ENCODE measurements at regions not wholly inside any gene's neighbourhood (a gene's known extent, or its start where the extent isn't known, plus 50 kb on each side); places are given as distances from the start of the nearest gene placed in this dataset.

DNA sequence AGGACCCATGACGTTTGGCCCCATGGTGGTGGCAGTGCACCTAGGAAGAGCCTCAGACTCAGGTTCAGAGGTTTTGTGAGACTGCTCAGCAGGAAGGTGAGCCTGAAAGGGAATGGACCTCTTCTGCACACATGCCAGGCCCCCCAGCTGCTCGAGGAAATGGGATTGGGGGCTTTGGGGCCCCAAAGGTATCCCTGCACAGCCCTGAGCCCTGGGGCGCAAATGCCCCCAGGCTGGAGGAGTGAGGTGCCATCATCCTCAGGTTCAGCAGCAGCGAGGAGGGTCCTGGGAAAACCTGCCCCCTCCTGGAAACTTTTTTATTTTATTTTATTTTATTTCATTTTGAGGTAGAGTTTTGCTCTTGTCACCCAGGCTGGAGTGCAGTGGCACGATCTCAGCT, 171.8 kb upstream of the MVB12B start:
- DNase-seq: no peak

DNA sequence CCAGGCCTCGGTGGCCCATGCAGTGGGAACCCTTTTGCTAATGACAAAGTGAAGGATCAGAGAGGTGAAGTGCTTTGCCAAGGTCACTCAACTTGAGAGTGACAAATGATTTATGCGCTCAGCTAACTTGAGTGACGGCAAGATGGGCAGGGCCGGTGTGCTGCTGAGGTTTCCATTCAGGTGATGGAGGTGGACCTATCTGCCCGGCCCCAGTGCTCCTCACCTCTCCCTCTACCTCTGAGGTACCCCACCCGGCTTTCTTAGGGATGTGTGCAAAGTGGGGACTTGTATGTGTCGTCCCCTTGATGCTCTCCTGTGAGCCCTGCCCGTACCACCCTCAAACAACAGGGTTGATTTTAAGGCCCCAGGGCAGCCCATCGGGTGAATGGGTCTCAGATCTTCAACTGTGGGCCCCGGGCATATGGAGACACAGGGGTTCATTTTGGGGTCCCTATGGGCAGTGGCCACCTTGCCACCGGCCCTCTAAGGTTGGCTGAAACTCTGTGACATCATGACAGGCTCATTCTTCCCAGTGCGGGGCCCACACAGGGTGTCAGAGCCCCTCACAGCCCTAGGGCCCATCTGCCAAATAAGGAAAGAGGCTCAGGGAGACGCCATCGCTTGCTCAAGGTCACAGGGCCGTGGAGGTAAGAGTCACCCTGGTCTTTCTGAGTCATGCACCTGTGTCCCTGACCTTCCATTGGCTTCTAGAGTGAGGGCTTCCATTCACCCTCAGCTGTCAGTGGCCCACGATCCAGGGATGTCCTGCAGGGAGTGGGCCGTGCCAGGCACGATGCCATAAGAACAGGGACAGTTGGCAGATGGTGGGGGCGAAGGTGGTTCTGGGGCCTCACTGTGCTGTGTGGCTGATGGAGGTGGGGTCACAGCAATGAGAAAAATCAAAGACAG, 170.6 kb upstream of the MVB12B start:
- DNase-seq: no peak

- no peak for DNase-seq
Measured at GRCh38 chr9:126156898-126157297, 169.7 kb upstream of the MVB12B start.

DNA sequence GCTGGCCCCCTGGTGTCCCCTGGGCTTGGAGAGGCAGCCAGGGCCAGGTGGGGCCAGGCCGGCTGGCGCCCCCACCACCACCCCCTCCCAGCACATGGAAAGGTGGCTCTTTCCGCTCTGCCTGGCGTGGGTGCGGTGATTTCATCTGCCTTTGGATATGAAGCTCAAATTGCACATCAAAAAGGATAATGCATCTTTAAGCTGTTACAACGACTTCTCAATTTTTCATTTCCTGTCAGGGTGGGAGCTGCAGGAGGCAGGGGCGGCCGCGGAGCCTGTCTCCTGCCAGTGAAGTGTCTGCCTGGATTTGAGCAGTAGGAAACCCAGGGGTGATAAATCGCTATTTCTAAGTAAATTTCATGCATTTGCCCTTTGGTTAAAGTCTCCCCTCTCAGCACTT, 169.2 kb upstream of the MVB12B start:
- DNase-seq: no peak

DNA sequence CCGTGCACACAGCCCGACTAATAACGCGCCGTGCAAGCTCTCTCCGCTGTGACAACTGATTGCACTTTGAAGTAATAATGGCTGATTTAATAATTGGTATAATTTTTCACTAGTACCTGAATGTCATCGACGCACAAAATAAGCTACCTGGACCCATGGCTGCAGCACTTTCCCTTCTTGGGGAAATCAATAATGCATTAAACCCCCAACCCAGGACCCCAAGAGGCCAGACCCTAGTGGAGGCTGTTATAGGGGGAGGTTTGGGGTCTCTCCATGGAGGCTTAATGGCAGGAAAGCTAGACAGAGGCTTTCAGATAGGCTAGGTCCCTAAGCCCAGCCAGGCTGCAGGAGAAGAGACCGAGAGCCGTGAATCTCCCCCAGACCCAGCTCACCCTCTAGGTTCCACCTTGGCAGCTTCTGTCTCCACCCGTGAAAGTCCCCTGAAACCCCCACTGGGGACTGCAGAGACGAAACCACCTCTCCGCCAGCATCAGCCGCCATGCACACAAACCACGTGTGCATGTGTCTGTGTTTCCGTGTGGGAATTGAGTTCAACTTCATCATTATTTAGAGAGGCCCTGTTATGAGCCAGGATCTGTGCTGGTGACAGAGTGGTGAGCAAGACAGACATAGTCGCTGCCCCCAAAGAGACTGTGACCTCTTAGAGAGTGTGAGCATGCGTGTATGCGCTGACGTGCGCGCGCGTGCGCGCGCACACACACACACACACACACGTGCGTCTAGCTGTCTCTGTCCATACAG, 168.6 kb upstream of the MVB12B start:
- no peak for DNase-seq

GRCh38 chr9:126158588-126159429, 167.8 kb upstream of the MVB12B start:
- no peak for DNase-seq

DNA sequence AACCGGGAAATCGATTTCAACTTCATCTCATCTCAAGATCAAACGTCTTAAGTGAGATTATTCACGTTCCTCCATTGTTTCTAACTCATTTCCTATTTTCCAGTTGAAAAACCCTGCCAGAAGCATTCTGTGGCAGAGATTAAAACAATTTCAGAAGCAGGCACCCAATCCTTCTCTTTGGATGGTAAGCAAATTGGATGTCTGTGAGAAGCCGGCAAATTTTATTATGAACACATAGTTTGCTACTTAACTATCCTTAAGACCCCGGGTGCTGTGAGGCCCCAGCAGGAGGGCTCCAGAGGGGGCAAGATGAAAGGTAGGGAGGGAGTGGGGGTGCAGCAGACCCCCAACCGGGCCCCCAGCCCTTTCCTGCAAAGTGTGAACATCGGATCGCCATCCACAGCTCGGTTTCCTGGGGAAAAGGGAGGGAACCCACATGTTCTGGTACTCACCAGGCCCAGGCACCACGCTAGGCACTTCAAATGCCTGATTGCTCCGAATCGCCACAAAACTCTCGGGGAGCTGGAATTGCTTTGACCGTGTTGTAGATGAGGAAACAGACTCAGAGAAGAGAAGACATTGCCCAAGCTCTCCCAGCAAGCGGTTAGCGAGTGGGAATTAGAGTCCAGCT, 167.1 kb upstream of the MVB12B start:
- DNase-seq: no peak

- no peak for DNase-seq
Measured at GRCh38 chr9:126160067-126160853, 166.4 kb upstream of the MVB12B start.

DNA sequence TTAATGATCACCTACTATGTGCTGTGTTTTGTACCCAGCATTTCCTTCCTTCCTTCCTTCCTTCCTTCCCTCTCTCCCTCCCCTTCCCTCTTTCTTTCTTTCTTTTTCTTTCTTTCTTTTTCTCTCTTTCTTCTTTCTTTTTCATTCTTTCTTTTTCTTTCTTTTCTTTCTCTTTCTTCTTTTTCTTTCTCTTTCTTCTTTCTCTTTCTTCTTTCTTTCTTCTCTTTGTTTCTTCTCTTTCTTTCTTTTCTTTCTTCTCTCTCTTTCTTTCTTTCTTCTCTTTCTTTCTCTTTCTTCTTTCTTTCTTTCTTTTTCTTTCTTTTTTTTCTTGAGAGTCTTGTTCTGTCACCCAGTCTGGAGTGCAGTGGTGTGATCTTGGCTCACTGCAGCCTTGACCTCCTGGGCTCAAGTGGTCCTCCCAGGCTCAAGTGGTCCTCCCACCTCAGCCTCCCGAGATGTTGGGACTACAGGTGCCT, 165.7 kb upstream of the MVB12B start:
- DNase-seq: no peak

- no peak for DNase-seq
Measured at GRCh38 chr9:126162611-126163381, 163.8 kb upstream of the MVB12B start.

DNA sequence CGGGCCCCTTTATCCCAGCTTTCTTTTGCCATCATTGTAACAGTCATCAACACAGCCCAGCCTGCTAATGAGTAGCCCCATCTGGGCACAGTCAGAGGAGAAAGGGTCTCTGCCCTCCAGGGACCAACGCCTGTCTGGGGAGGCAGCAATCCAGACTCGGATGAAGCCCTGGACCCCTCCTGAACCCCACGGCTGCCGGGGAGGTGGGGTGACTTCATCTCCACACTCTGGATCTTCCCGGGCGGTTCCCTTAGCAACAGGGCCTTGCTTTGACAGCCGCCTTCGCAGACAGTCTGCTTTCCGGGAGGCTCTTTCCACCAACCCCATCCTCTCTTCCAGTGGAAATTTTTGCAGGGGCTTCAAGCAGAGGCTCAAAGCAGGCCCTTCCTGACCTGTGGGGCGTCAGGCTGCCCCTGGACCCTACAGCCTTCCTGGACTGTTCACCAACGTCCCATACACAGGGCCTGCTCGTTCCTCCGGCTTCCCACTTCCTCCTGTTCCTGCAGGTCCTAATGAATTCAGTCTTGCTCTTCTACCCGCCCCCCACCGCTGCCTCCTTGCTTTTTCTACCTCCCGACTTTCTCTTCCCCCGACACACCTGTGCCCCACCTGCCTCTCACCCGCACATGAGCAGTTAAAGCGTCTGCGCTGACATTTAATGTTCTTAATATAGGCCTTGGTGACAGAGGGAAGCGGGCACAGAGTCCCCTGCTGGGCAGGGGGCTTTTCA, 161.7 kb upstream of the MVB12B start:
- DNase-seq: no peak

DNA sequence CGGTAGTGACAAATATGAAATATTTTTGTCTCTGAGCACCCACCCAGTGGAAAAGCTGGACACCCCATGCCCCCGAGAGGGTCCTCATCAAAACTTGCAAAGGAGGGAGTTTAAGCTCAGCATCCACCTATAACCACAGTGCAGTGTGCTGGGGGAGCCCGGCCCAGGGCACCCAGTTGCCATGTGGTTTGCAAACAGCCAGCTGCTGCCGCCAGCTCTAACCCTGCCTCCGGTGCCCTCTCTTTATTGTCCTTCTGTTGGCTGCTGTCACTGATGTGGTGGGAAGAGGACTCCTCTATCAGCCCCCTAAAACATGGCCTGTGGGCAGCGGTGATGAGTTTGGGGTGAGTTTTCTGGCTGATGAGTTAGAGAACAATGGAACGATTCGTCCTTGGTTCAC, 160.9 kb upstream of the MVB12B start:
- no peak for DNase-seq

DNA sequence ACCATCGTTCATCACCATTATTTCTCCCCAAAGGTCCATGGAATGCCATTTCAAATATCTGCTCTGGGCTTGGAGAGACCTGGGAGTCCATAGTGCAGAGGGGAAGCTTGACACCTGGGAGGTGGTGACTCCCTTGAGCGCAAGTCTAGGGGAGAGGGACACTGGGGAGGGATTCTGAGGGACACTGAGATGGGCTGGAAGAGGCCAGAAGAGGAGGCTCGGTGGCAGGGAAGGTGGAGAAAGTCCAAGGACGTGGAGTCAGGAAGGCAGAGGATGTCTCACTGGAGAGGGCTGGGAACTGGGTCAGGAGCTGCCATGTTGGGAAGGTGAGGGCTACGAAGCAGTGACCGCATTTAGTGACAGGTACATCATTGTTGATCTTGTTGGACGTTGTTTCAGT, 160.3 kb upstream of the MVB12B start:
- DNase-seq: no peak

DNA sequence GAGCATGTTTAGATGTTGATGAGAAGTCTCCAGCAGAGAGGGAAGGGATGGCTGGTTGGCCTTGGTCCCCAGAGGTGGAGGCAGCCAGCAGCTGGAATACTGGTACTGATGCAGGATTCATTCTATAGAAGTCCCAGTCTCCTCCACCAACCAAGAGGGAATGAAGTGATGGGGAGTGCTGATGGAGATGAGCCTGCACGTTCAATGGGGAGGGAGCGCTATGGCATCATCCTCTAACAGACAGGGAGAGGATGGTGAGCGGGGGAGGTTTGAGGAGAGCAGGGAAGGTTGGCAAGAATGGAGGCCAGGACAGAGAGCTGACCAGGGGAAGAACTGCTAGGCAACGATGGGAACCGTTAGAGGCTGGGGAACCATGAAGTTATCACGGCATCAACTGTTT, 159.8 kb upstream of the MVB12B start:
- no peak for DNase-seq

DNA sequence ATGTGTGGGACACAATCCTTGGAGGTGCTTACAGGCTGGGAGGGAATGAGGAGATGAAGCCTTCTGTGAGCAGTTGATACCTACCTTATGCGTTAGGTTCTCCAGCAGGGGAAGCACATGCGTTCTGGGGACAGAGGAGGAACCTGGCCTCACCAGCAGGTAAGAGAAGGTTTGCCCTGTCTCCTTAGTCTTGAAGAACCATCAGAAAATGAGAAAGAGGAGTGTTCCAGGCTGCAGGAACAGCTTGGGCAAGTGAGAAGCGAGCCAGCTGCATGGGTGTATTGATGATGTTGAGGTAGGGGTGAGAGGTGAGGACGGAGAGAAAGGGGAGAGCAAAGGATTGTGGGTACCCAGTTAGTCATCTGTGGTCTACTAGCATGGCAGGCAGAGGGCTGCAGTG, 156.9 kb upstream of the MVB12B start:
- no peak for DNase-seq

- no peak for DNase-seq
Measured at GRCh38 chr9:126170286-126170823, 156.3 kb upstream of the MVB12B start.

- DNase-seq: no peak
Measured at GRCh38 chr9:126171641-126172040, 155.0 kb upstream of the MVB12B start.

- no peak for DNase-seq
Measured at GRCh38 chr9:126173401-126173800, 153.2 kb upstream of the MVB12B start.

- no peak for DNase-seq
Measured at GRCh38 chr9:126173929-126174328, 152.7 kb upstream of the MVB12B start.

GRCh38 chr9:126183266-126183665, 143.4 kb upstream of the MVB12B start:
- DNase-seq: no peak

Data from right forelimb (tissue), 1 donor.